Fibroblast of lung (primary cell): ENCODE measurements at regions not wholly inside any gene's neighbourhood (a gene's known extent, or its start where the extent isn't known, plus 50 kb on each side); places are given as distances from the start of the nearest gene placed in this dataset.

Source experiments
- EZH2 ChIP-seq: IDR thresholded peaks from 2 replicates; pipeline ENCODE4 v1.5.1; 2012; ENCODE audit warnings: low read length, control low read depth, mild to moderate bottlenecking; ENCODE audit errors: missing control alignments
- TF ChIP-seq, protein P1 (sequence below), 2 donors: IDR thresholded peaks in 1 of 2; conservative IDR thresholded peaks in 1 of 2; 1 replicate in 1 of 2; 2 replicates in 1 of 2; pipeline ENCODE4 v1.5.1; 2011 to 2012; ENCODE audit warnings: low read length in 2 of 2, control low read depth in 1 of 2, inconsistent platforms in 1 of 2, low read depth in 1 of 2, mild to moderate bottlenecking in 1 of 2

DNA sequence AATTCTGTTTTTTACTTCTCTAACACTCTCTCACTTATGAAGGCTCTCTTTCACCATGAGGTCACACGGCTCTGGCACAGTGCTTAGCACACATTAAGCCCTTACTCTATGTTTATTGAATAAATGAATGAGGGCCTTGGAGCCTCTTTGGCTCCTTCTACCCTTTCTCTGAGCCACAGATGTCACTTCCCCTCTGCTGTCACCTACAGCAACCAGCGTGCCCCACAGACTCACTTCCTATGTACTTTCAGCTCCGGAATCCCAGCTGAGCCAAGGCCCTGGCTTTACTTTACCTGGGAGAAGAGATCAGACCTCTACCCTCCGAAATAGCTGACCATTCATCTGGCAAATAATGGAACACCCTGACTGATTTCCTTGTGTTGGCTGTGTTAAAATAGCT is 53.7 kb upstream of the HMCN1 start:
- no peak for TF ChIP-seq EZH2
- TF ChIP-seq, protein P1, sequence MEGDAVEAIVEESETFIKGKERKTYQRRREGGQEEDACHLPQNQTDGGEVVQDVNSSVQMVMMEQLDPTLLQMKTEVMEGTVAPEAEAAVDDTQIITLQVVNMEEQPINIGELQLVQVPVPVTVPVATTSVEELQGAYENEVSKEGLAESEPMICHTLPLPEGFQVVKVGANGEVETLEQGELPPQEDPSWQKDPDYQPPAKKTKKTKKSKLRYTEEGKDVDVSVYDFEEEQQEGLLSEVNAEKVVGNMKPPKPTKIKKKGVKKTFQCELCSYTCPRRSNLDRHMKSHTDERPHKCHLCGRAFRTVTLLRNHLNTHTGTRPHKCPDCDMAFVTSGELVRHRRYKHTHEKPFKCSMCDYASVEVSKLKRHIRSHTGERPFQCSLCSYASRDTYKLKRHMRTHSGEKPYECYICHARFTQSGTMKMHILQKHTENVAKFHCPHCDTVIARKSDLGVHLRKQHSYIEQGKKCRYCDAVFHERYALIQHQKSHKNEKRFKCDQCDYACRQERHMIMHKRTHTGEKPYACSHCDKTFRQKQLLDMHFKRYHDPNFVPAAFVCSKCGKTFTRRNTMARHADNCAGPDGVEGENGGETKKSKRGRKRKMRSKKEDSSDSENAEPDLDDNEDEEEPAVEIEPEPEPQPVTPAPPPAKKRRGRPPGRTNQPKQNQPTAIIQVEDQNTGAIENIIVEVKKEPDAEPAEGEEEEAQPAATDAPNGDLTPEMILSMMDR (conservative IDR thresholded peaks at IDR 0.05 in 1 of 2, IDR thresholded peaks at IDR 0.05 in 1 of 2; ENCODE audit: low read depth in 1 of 2, low read length in 2 of 2): no peak
